Endothelial cell of umbilical vein (primary cell): ENCODE measurements at regions not wholly inside any gene's neighbourhood (a gene's known extent, or its start where the extent isn't known, plus 50 kb on each side); places are given as distances from the start of the nearest gene placed in this dataset.

ENCODE experiments used
- BruUV-seq: library from RNA; stranded (reverse); fragments of 400-500 nt; replicated peaks from 2 replicates; lab custom pipeline; 2021; lab: Mats Ljungman, UMichigan
- CTCF ChIA-PET: fragments of 300-600, 350-600 bp; sonication (Branson Sonifier 250); formaldehyde crosslinking; loops from one replicate; lab custom pipeline; 2021; ENCODE audit warnings: antibody characterized with exemption, inconsistent platforms; lab: Charles Lee
- POLR2A ChIA-PET: fragments of 300-600, 350-600 bp; sonication (Branson Sonifier 250); formaldehyde crosslinking; loops from one replicate; lab custom pipeline; 2021; ENCODE audit warnings: antibody characterized with exemption, inconsistent platforms; lab: Charles Lee
- DNase-seq: peaks from one replicate; pipeline ENCODE4 v3.0.0-alpha.2; 2011; ENCODE audit warnings: low read depth, low spot score
- FAIRE-seq: peaks from 2 replicates; lab custom pipeline; 2011; peaks lifted over from hg19 to GRCh38; lab: Jason Lieb, UNC
- H2AFZ ChIP-seq: 2 replicates; pipeline ENCODE4 v1.6.0; 2012; ENCODE audit warnings: low read depth, low read length, control low read depth, inconsistent platforms
- H3K27ac ChIP-seq: 2 replicates; pipeline ENCODE4 v1.5.1; 2011; ENCODE audit warnings: low read depth, mild to moderate bottlenecking, control low read depth, low read length, moderate library complexity; ENCODE audit not compliant: insufficient read depth
- H3K27me3 ChIP-seq, 2 experiments: 2 replicates each; pipeline versions ENCODE4 v1.6.0 to v1.6.1; 2011; ENCODE audit warnings: low read length in 2 of 2, mixed read lengths in 1 of 2; ENCODE audit not compliant: control insufficient read depth in 2 of 2, insufficient read depth in 2 of 2
- H3K36me3 ChIP-seq, 2 experiments: 2 replicates in 1 of 2; 3 replicates in 1 of 2; pipeline ENCODE4 v1.5.1; 2011; ENCODE audit warnings: low read length in 2 of 2, mild to moderate bottlenecking in 1 of 2, moderate library complexity in 1 of 2; ENCODE audit not compliant: control insufficient read depth in 2 of 2, insufficient read depth in 2 of 2; ENCODE audit errors: extremely low read depth in 1 of 2
- H3K4me1 ChIP-seq: 3 replicates; pipeline ENCODE4 v1.5.1; 2011; ENCODE audit warnings: mild to moderate bottlenecking, low read length; ENCODE audit not compliant: control insufficient read depth, insufficient read depth; ENCODE audit errors: extremely low read depth
- H3K4me2 ChIP-seq: 2 replicates; pipeline ENCODE4 v1.6.1; 2011; ENCODE audit warnings: low read length, control low read depth, mixed read lengths; ENCODE audit not compliant: insufficient read depth
- H3K4me3 ChIP-seq, 3 experiments: fragments of 200-600 bp in 1 of 3; sonication (generic), shearing (Covaris generic) in 1 of 3; replicated peaks in 1 of 3; 2 replicates each; pipeline ENCODE4 v1.5.1; 2011 to 2016; ENCODE audit warnings: control low read depth in 3 of 3, low read length in 3 of 3, mild to moderate bottlenecking in 2 of 3, inconsistent platforms in 1 of 3, low read depth in 1 of 3, moderate library complexity in 1 of 3; ENCODE audit not compliant: insufficient read depth in 1 of 3
- H3K79me2 ChIP-seq: 2 replicates; pipeline ENCODE4 v1.6.0; 2012; ENCODE audit warnings: low read length, inconsistent platforms; ENCODE audit not compliant: control insufficient read depth, insufficient read depth
- H3K9ac ChIP-seq: replicated peaks from 2 replicates; pipeline ENCODE3; 2011; ENCODE audit warnings: low read length, control low read depth; ENCODE audit not compliant: insufficient read depth; ENCODE audit errors: extremely low read depth
- H3K9me1 ChIP-seq: replicated peaks from 3 replicates; pipeline ENCODE4 v1.6.0; 2011; ENCODE audit warnings: mild to moderate bottlenecking, low read length; ENCODE audit not compliant: control insufficient read depth, insufficient read depth; ENCODE audit errors: extremely low read depth
- H3K9me3 ChIP-seq: replicated peaks from 2 replicates; pipeline ENCODE4 v1.5.1; 2012; ENCODE audit warnings: low read length, inconsistent platforms; ENCODE audit not compliant: control insufficient read depth, insufficient read depth
- H4K20me1 ChIP-seq: replicated peaks from 2 replicates; pipeline ENCODE3; 2011; ENCODE audit warnings: mild to moderate bottlenecking, low read length; ENCODE audit not compliant: control insufficient read depth, insufficient read depth; ENCODE audit errors: extremely low read depth
- CTCF ChIP-seq, 2 donors: IDR thresholded peaks; 1 replicate in 1 of 2; 2 replicates in 1 of 2; pipeline ENCODE4 v1.5.1; 2011; ENCODE audit warnings: low read length in 2 of 2, mild to moderate bottlenecking in 2 of 2, moderate library complexity in 2 of 2, control low read depth in 1 of 2, inconsistent platforms in 1 of 2, low read depth in 1 of 2; ENCODE audit not compliant: insufficient read depth in 1 of 2; ENCODE audit errors: extremely low read depth in 1 of 2
- EZH2 ChIP-seq: IDR thresholded peaks from 2 replicates; pipeline ENCODE4 v1.6.1; 2012; ENCODE audit warnings: borderline replicate concordance, low read depth, mild to moderate bottlenecking, moderate library complexity, low read length, inconsistent platforms; ENCODE audit not compliant: severe bottlenecking
- FOS ChIP-seq: IDR thresholded peaks from 2 replicates; pipeline ENCODE4 v1.6.1; 2011; ENCODE audit warnings: mild to moderate bottlenecking, low read length, moderate library complexity, borderline replicate concordance; ENCODE audit not compliant: insufficient read depth
- GATA2 ChIP-seq: IDR thresholded peaks from 2 replicates; pipeline ENCODE4 v1.7.0; 2011; ENCODE audit warnings: low read depth, mild to moderate bottlenecking, moderate library complexity, mixed read lengths, low read length; ENCODE audit not compliant: insufficient read length, insufficient read depth
- JUN ChIP-seq: IDR thresholded peaks from 2 replicates; pipeline ENCODE4 v1.6.1; 2011; ENCODE audit warnings: borderline replicate concordance, low read depth; ENCODE audit not compliant: insufficient read length, insufficient read depth
- MAX ChIP-seq: IDR thresholded peaks from 2 replicates; pipeline ENCODE4 v1.6.1; 2011; ENCODE audit not compliant: insufficient read depth, insufficient read length
- MYC ChIP-seq: IDR thresholded peaks from one replicate; pipeline ENCODE4 v1.6.1; 2011; ENCODE audit warnings: mild to moderate bottlenecking, low read depth, low read length
- POLR2A ChIP-seq: IDR thresholded peaks from 2 replicates; pipeline ENCODE4 v1.6.1; 2012; ENCODE audit warnings: low read depth, mild to moderate bottlenecking, control low read depth, low read length
- POLR2AphosphoS5 ChIP-seq: IDR thresholded peaks from 2 replicates; pipeline ENCODE4 v1.6.1; 2012; ENCODE audit warnings: low read depth, mild to moderate bottlenecking, control low read depth, low read length, moderate library complexity; ENCODE audit not compliant: insufficient read depth
- dilution Hi-C: fragments of 300-500 bp; cut with MboI; formaldehyde crosslinking; loops from one replicate; pipeline ENCODE4 v1.15.0; 2019; ENCODE audit warnings: low sequenced_read_pairs; ENCODE audit not compliant: extremely low pct_ligation_motif_present
- intact Hi-C: fragments of 100-400 bp; cut with micrococcal nuclease; formaldehyde crosslinking; loops from one replicate; pipeline ENCODE4 v1.10.0; 2022

GRCh38 chr13:77386046-77386445 lies 59.2 kb upstream of the MYCBP2 start:
- intact Hi-C loops (no loop called here), dilution Hi-C loops (no loop called here)
- POLR2A ChIA-PET: no interaction called here
- Histone ChIP-seq H3K4me2 (no peak overlapping the region), H3K4me1 (no peaks in the 10 kb centered on the region), H3K27me3 (peaks cover 0 to 6% of the 10 kb centered on the region in 2 experiments), H3K9ac (no peak overlapping the region), H4K20me1 (no peaks in the 10 kb centered on the region), H3K27ac (no peak overlapping the region), H3K9me3 (no peaks in the 10 kb centered on the region), H3K36me3 (no peaks in the 10 kb centered on the region), H3K9me1 (no peaks in the 10 kb centered on the region), H2AFZ (no peak overlapping the region), H3K4me3 (no peak overlapping the region), H3K79me2 (no peaks in the 10 kb centered on the region)
- FAIRE-seq (no peak), DNase-seq (no peak)
- CTCF ChIA-PET: no interaction called here
- TF ChIP-seq POLR2AphosphoS5 (no peak), MYC (no peak), JUN (no peak)
- no TSS peak for BruUV-seq

- FAIRE-seq (no peak), DNase-seq (no peak)
- Histone ChIP-seq H3K27me3 (peaks cover 0 to 6% of the 10 kb centered on the region in 2 experiments), H3K4me2 (no peak overlapping the region), H4K20me1 (no peaks in the 10 kb centered on the region), H2AFZ (no peak overlapping the region), H3K4me1 (no peaks in the 10 kb centered on the region), H3K36me3 (no peaks in the 10 kb centered on the region), H3K27ac (no peak overlapping the region), H3K9ac (no peak overlapping the region), H3K9me3 (no peaks in the 10 kb centered on the region), H3K79me2 (no peaks in the 10 kb centered on the region), H3K4me3 (no peak overlapping the region), H3K9me1 (no peaks in the 10 kb centered on the region)
- intact Hi-C loops: no loop called here
- CTCF ChIA-PET: no interaction called here
- POLR2A ChIA-PET: no interaction called here
- BruUV-seq: no TSS peak
- TF ChIP-seq POLR2A: no peak
- no peak for TF ChIP-seq POLR2AphosphoS5
- TF ChIP-seq MAX: no peak
- no peak for TF ChIP-seq MYC
- no peak for TF ChIP-seq JUN
- TF ChIP-seq FOS: no peak
- no peak for TF ChIP-seq CTCF (IDR thresholded peaks at IDR 0.05; ENCODE audit: extremely low read depth in 1 of 2, insufficient read depth in 1 of 2, low read depth in 1 of 2, low read length in 2 of 2)
- TF ChIP-seq EZH2: no peak
- no peak for TF ChIP-seq GATA2
- dilution Hi-C loops: no loop called here
Observed at GRCh38 chr13:77384999-77385398, 58.1 kb upstream of the MYCBP2 start.
